ENCODE measurements at regions not wholly inside any gene's neighbourhood (a gene's known extent, or its start where the extent isn't known, plus 50 kb on each side); places are given as distances from the start of the nearest gene placed in this dataset.

DNA sequence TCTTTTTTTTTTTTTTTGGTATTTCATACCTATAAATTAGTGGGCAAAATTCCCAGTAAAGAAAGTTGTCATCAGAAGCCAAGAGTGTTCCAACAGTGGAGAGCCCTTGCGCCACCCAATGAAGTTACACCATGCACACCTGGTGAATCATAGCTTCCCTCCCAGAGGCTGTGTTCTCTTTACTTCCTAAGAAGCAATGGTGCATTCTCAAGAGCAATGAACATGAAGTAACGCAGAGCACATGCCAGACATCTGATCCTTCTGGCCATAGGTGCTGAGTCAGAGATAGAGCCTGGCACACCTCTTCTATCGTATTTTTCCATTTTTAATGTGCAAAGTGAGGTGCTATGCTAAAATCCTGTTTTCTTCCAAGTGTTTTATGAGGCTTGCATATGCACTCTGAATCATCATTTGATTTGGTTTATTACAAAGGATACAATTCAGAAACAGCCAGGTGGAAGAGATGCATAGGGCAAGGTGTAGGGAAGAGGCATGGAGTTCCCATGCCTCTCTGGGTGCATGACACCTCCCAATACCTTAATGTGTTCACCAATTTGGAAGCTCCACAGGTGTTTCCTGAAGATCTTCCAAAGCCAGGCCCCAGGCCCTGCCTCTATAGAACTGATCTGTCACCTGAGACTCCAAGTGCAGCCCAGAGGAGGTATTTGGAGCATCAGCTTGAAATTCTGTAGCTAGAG is 408.0 kb downstream of the SIPA1L2 start:
- TF ChIP-seq CTCF (IDR thresholded peaks at IDR 0.05; ENCODE audit: insufficient read depth, low read length) (no peak), SPI1 (IDR thresholded peaks at IDR 0.05; ENCODE audit: borderline replicate concordance, low read depth) (no peak)
- TF ChIP-seq, protein P1, sequence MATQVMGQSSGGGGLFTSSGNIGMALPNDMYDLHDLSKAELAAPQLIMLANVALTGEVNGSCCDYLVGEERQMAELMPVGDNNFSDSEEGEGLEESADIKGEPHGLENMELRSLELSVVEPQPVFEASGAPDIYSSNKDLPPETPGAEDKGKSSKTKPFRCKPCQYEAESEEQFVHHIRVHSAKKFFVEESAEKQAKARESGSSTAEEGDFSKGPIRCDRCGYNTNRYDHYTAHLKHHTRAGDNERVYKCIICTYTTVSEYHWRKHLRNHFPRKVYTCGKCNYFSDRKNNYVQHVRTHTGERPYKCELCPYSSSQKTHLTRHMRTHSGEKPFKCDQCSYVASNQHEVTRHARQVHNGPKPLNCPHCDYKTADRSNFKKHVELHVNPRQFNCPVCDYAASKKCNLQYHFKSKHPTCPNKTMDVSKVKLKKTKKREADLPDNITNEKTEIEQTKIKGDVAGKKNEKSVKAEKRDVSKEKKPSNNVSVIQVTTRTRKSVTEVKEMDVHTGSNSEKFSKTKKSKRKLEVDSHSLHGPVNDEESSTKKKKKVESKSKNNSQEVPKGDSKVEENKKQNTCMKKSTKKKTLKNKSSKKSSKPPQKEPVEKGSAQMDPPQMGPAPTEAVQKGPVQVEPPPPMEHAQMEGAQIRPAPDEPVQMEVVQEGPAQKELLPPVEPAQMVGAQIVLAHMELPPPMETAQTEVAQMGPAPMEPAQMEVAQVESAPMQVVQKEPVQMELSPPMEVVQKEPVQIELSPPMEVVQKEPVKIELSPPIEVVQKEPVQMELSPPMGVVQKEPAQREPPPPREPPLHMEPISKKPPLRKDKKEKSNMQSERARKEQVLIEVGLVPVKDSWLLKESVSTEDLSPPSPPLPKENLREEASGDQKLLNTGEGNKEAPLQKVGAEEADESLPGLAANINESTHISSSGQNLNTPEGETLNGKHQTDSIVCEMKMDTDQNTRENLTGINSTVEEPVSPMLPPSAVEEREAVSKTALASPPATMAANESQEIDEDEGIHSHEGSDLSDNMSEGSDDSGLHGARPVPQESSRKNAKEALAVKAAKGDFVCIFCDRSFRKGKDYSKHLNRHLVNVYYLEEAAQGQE (IDR thresholded peaks at IDR 0.05; ENCODE audit: insufficient replicate concordance, low read depth), result no peak
